Nephron (organoid): ENCODE measurements at regions not wholly inside any gene's neighbourhood (a gene's known extent, or its start where the extent isn't known, plus 50 kb on each side); places are given as distances from the start of the nearest gene placed in this dataset.

Experiments
- H3K27ac Mint-ChIP-seq, 3 experiments: 2 replicates each; pipeline ENCODE4 v1.8.0; 2020; ENCODE audit warnings: mixed read lengths in 3 of 3, mild to moderate bottlenecking in 2 of 3, moderate library complexity in 1 of 3
- H3K27me3 Mint-ChIP-seq: 2 replicates; pipeline ENCODE4 v1.8.0; 2021; ENCODE audit warnings: low read depth, mild to moderate bottlenecking, moderate library complexity, mixed read lengths
- H3K36me3 Mint-ChIP-seq: 2 replicates; pipeline ENCODE4 v1.8.0; 2020; ENCODE audit warnings: low read depth, mixed read lengths
- H3K4me1 Mint-ChIP-seq: 2 replicates; pipeline ENCODE4 v1.8.0; 2020; ENCODE audit warnings: mixed read lengths
- H3K4me3 Mint-ChIP-seq, 3 experiments: 2 replicates each; pipeline ENCODE4 v1.8.0; 2020; ENCODE audit warnings: mild to moderate bottlenecking in 3 of 3, mixed read lengths in 3 of 3, moderate library complexity in 2 of 3
- H3K9me3 Mint-ChIP-seq: 2 replicates; pipeline ENCODE4 v1.8.0; 2020; ENCODE audit warnings: mixed read lengths
- TF ChIP-seq, protein P1 (sequence below), 3 experiments: fragments of 200-600 bp; sonication (generic); IDR thresholded peaks; one replicate each; pipeline ENCODE4 v1.5.0; 2021; ENCODE audit warnings: antibody characterized with exemption in 3 of 3; ENCODE audit not compliant: unreplicated experiment in 3 of 3

DNA sequence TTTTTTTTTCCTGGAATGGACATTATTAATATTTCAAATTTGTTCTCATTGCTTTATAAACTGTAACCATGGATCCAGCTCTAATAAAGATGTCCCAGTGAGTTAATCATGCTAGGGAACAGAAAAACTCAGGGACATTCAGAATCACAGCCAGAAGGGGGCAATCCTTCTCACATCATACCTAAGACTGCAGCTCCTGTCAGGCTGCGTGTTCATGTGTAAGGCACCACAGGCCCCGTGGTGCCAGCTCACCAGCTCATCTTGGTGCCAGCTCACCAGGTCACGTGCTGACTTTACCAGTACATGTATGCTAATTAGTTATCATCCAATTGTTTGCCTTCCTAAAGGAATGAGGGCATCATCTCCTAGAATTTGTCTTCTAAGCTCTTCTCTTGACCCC is 84.7 kb upstream of the NEDD4L start:
- Mint-ChIP-seq H3K27me3 (no peaks in the 10 kb centered on the region), H3K36me3 (no peaks in the 10 kb centered on the region), H3K4me1 (no peaks in the 10 kb centered on the region), H3K9me3 (no peaks in the 10 kb centered on the region), H3K27ac (no peak overlapping the region), H3K4me3 (no peak overlapping the region)
- TF ChIP-seq, protein P1, sequence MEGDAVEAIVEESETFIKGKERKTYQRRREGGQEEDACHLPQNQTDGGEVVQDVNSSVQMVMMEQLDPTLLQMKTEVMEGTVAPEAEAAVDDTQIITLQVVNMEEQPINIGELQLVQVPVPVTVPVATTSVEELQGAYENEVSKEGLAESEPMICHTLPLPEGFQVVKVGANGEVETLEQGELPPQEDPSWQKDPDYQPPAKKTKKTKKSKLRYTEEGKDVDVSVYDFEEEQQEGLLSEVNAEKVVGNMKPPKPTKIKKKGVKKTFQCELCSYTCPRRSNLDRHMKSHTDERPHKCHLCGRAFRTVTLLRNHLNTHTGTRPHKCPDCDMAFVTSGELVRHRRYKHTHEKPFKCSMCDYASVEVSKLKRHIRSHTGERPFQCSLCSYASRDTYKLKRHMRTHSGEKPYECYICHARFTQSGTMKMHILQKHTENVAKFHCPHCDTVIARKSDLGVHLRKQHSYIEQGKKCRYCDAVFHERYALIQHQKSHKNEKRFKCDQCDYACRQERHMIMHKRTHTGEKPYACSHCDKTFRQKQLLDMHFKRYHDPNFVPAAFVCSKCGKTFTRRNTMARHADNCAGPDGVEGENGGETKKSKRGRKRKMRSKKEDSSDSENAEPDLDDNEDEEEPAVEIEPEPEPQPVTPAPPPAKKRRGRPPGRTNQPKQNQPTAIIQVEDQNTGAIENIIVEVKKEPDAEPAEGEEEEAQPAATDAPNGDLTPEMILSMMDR (IDR thresholded peaks at IDR 0.05; ENCODE audit: unreplicated experiment in 3 of 3): peak; percentile 35 to 53 (median 37)

DNA sequence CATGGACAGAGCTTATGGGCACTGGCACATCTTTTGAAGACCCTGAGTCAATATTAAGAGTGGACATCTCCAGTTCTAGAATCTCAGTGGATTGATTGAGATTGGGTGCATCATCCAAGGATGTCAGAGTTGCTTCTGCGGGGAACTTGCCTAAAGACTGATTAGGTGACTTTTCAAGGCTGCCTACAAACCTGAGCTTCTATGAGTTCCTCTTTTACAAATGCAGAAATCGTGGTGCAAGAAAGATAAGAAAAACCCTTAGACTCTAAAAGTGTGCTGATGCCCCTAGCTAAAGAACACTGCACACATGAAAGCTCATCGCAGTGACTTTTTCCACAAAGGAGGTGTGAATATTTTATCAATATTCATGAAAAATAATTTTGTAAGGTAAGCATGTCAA is 86.8 kb upstream of the NEDD4L start:
- Mint-ChIP-seq H3K4me1 (no peaks in the 10 kb centered on the region), H3K4me3 (no peak overlapping the region)

DNA sequence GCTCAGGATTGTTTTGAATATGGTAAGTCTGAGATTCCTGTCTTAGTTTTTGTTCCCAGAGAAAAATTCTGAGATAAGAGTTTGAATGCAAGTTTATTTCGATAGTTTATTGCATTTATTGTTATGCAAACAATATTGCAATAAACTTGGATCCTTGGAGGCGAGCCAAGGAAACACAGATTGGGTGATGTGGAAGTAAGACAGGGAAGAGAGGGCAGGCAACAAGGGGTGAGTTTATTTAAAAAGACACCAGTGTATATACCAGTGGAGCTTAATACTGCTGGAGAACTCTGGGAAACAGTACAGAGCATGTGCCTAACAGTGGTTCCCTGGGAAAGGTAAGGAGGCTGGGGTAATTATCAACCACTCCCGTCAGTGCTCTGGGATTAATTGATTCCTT is 87.5 kb upstream of the NEDD4L start:
- H3K9me3 Mint-ChIP-seq: no peaks in the 10 kb centered on the region
- no peak overlapping the region for H3K4me3 Mint-ChIP-seq
- H3K36me3 Mint-ChIP-seq: no peaks in the 10 kb centered on the region
- TF ChIP-seq, protein P1 (IDR thresholded peaks at IDR 0.05; ENCODE audit: unreplicated experiment in 3 of 3): no peak
- H3K4me1 Mint-ChIP-seq: no peaks in the 10 kb centered on the region
- H3K27me3 Mint-ChIP-seq: peaks cover 2% of the 10 kb centered on the region
- no peak overlapping the region for H3K27ac Mint-ChIP-seq

More for the DNA sequence above, 86.8 kb upstream of the NEDD4L start:
- H3K27me3 Mint-ChIP-seq: no peaks in the 10 kb centered on the region
- TF ChIP-seq, protein P1 (IDR thresholded peaks at IDR 0.05; ENCODE audit: unreplicated experiment in 3 of 3): no peak
- H3K9me3 Mint-ChIP-seq: no peaks in the 10 kb centered on the region
- H3K27ac Mint-ChIP-seq: no peak overlapping the region
- no peaks in the 10 kb centered on the region for H3K36me3 Mint-ChIP-seq

DNA sequence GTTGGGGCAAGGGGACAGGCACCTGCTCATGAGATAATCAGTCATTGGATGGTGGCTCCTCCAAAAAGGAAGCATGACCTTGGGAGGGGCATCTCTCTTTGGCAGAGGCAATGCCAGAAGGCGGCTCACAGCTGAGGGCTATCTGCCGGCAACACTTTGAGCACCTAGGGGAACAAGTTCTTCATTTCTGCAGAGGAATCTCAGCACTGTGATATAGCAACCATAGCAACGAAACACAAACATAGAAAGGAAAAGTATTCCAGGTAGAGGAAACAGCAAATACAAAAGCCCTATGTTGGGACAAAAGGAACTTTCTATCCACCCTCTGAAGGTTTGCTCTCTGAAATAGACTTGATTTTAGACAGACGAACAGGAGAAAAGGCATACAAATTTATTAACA is 89.1 kb upstream of the NEDD4L start:
- H3K4me3 Mint-ChIP-seq: no peak overlapping the region
- TF ChIP-seq, protein P1 (IDR thresholded peaks at IDR 0.05; ENCODE audit: unreplicated experiment in 3 of 3): no peak

DNA sequence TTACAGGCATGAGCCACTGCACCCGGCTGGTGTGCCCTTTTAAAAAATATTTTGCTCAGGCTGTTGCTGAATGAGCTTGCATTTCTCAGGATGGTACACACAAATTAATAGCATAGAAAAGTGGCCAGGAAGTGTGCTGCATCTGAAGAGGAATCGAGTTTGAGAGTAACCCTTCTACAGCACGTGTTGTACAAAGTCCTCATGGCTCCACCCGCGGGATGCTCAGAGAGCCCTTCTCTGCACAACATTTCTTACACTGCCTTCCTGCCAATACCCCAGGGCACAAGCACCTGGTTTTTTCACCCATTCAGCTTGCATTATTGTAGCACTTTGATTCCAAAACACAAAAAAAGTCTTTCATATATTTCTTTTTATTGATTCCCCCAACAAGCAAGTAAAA is 90.1 kb upstream of the NEDD4L start:
- H3K27ac Mint-ChIP-seq: no peak overlapping the region
- H3K27me3 Mint-ChIP-seq: peaks cover 4% of the 10 kb centered on the region
- no peaks in the 10 kb centered on the region for H3K4me1 Mint-ChIP-seq
- H3K36me3 Mint-ChIP-seq: no peaks in the 10 kb centered on the region
- no peaks in the 10 kb centered on the region for H3K9me3 Mint-ChIP-seq
- TF ChIP-seq, protein P1 (IDR thresholded peaks at IDR 0.05; ENCODE audit: unreplicated experiment in 3 of 3): no peak
- no peak overlapping the region for H3K4me3 Mint-ChIP-seq

More for the DNA sequence above, 89.1 kb upstream of the NEDD4L start:
- Mint-ChIP-seq H3K36me3 (no peaks in the 10 kb centered on the region), H3K27me3 (peaks cover 4% of the 10 kb centered on the region), H3K27ac (no peak overlapping the region), H3K4me1 (no peaks in the 10 kb centered on the region), H3K9me3 (no peaks in the 10 kb centered on the region)

DNA sequence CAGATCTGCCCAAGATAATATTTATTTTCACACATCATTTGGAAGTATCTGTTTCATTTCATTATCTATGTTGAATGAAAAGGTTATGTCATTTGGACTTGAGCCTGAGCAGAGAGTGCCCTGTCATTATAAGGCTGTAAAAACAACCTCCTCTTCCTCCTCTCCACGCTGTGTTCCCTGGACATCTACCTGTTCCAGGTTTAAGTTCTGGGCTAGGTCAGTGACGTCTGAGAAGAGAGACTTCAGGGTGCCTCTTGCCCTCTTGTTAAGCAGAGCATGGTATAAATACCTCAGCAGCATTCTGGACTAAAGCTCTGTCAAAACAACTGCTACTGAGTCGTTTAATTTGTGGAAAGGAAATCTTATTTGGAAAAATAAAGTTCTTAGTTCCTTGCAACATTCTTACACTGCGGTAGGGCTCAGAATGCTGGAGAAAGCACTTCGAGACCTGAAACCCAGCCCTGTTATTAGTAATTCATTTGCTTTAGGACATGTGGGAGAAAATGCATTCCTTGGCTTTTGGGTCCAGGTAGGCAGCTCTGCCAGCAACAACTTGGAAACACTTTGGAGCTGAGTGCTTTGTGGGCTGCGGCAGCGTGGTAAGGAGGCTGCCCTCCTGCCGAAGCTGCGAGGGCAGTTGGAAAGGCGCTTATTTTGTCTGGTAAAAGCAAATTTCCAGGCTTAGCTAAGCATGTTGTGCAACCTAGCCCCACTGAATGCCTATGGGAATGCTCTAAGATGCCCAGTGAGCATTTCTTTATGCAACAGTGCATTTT is 91.8 kb upstream of the NEDD4L start:
- H3K4me3 Mint-ChIP-seq: no peak overlapping the region
- H3K36me3 Mint-ChIP-seq: no peaks in the 10 kb centered on the region
- no peaks in the 10 kb centered on the region for H3K9me3 Mint-ChIP-seq
- H3K27ac Mint-ChIP-seq: no peak overlapping the region
- TF ChIP-seq, protein P1 (IDR thresholded peaks at IDR 0.05; ENCODE audit: unreplicated experiment in 3 of 3): no peak
- peaks cover 4% of the 10 kb centered on the region for H3K27me3 Mint-ChIP-seq
- no peaks in the 10 kb centered on the region for H3K4me1 Mint-ChIP-seq
